Esophagus squamous epithelium (tissue), 4 donors: ENCODE measurements at regions not wholly inside any gene's neighbourhood (a gene's known extent, or its start where the extent isn't known, plus 50 kb on each side); places are given as distances from the start of the nearest gene placed in this dataset.

Source experiments
- CTCF ChIP-seq, 6 experiments: fragments of 450-650 bp in 4 of 6; fragments of 200-600 bp in 2 of 6; sonication (generic) in 2 of 6; IDR thresholded peaks; one replicate each; pipeline ENCODE4 v1.5.1; 2016 to 2019; ENCODE audit warnings: antibody characterized with exemption in 6 of 6, mild to moderate bottlenecking in 4 of 6, moderate library complexity in 4 of 6
- POLR2A ChIP-seq, 4 donors: fragments of 450-650 bp; IDR thresholded peaks; one replicate each; pipeline ENCODE4 v1.6.1; 2017; ENCODE audit warnings: antibody characterized with exemption in 4 of 4, mild to moderate bottlenecking in 4 of 4, moderate library complexity in 3 of 4

GRCh38 chr9:12920437-12920836 lies 145.6 kb downstream of the LURAP1L start:
- TF ChIP-seq CTCF (IDR thresholded peaks at IDR 0.05) = no peak
- TF ChIP-seq POLR2A (IDR thresholded peaks at IDR 0.05) = no peak
